HS-5 (cell line): ENCODE measurements at regions not wholly inside any gene's neighbourhood (a gene's known extent, or its start where the extent isn't known, plus 50 kb on each side); places are given as distances from the start of the nearest gene placed in this dataset.
"Not testable (repeated sequence)": the region's sequence is repeated elsewhere in the genome, so short reads cannot be mapped to it uniquely, and the experiment has no call there.

Experiments used
- DNase-seq: peaks from one replicate; pipeline ENCODE4 v3.0.0-alpha.2; 2012; ENCODE audit warnings: low read depth

DNA sequence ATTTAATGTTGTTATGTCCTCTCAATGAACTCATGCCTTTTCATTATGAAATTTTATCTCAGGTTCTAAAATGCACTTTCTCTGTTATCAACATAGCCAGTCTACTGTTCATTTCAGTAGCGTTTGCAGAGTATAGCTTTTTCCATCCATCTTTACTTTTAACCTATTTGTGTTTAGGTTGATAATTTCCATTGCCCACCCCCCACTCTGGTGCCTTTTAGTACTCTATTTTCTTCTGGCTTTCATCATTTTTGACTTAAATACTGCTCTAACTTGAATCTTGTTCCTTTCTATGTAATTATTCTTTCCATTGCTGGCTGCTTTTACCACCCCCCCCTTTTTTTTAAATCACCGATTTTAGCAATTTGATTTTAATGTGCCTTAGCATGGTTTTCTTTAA is 585.0 kb upstream of the LRATD1 start:
- no peak for DNase-seq

DNA sequence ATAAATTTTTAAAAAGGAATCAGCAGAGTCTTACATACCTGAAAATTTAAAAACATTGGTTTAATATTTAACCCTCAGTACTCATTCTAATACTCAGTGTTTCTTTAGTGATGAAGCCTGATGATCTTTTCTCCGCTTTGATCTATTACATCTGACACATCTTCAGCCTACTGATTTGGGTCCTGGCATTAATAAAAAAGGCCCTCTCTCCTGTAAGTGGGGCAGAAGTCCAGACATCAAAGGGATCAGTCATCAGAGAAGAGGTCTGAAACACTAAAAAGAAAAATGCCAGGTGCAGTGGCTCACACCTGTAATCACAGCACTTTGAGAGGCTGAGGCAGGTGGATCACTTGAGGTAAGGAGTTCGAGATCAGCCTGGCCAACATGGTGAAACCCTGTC is 581.1 kb upstream of the LRATD1 start:
- no peak for DNase-seq

DNA sequence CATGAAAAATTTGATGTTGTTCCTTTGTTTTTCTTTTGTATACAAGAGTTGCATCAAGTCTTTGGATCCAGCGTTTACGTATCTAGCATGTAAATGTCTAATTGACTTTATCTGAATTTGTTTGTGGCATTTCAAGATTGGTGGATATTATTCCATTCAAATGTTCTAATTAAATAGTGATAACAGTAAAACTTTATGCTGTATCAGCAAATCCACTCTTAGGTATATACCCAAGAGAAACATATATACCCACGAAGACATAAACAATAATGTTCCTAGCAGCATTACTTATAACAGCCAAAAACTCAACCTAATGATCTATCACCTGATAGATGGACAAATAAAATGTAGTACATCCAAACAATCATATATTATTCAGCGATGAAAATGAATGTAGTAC is 579.4 kb upstream of the LRATD1 start:
- no peak for DNase-seq

DNA sequence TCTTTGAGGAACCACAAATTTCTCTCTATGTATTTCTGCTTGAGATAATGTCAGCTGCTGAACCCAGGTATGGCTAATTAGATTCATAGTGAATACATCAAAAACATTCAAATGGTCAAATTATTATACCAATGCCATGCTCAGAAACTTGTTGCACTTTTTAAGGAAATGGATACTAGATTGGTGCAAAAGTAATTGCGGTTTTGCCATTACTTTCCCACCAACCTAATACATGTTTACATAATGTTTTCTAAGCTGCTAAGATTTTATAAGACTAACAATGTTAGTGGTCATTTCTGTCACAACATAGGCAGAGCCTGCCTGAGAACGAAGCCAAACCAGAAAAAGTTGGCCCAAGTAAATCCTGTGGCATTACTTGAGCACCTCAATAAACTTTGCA is 568.2 kb upstream of the LRATD1 start:
- DNase-seq = no peak

DNA sequence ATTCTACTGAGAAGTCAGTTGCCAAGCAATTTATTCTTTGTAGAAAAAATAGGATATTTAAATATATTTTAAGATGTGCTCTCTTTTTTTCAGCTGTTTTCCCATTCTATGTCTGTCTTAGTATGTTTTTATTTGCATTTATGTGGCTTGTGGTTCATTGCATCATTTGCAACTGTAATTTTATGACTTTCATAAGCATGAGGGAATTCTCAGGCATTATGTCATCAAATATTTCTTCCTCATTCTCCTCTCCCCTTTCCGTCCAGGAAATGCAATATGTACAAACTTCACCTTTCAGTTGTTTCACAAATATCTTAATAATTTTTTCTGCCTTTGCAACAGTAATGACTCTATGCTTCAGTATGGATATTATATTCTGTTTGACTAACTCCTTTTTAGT is 560.2 kb upstream of the LRATD1 start:
- DNase-seq = peak; percentile 67

DNA sequence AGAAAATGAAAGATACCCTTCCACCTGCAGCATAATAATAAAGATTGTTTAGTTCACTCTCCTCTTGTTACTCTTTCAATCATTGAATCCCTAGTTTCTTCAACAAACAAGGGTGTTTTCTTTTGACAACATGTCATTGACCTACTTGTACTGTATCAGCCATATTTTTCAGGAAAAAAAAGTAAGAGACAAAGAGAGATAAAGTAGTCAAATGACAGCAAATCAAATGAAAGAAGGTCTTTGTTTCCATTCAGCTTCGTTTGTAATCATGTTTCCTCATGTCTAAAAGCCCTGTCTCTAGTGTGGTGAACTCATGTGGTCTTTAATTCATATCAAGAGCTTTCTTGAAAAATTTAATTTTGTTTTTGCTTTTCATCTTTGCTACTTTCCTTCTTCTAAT is 557.8 kb upstream of the LRATD1 start:
- DNase-seq = no peak

DNA sequence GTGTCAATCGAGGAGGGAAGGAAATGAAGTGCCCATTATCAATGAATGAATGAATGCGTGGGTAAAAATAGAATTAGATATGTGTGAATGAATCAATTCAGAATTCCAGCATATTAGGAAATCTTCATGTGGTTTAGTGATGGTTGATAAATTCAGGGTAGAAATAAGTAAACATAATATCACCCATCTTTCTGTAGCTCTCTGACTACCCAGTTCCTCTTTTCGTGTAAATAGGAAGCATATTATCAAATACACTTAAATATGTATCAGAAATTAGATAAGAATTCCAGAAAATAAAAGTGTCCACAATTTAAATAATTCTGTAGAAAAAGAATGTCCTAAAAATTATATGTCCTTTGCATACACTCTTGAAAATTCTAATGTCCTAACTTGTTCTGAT is 552.9 kb upstream of the LRATD1 start:
- no peak for DNase-seq

DNA sequence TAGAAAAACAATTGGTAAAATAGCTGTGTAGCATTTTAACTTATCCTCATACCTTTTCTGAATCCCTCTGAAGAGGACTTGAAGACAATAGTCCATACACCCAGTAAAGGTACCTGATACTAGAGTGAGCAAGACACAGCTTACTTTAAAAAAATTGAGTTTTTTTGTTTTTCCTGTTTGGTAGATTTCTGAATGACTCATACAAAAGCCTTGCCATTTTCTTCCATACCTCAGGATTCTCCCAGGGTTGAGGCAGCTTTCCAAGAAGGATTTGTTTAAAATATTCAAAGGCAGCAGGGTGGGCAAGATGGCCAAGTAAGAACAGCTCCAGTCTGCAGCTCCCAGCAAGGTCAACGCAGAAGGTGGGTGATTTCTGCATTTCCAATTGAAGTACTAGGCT is 551.0 kb upstream of the LRATD1 start:
- DNase-seq = peak; percentile 16

DNA sequence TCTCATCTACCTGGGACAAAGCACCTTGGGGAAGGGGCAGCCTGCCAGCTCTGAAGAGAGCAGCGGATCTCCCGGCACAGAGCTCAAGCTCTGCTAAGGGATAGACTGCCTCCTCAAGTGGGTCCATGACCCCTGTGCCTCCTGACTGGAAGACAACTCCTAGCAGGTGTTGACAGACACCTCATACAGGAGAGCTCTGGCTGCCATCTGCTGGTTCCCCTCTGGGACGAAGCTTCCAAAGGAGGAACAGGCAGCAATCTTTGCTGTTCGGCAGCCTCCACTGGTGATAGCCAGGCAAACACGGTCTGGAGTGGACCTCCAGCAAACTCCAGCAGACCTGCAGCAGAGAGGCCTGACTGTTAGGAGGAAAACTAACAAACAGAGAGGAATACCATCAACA is 549.9 kb upstream of the LRATD1 start:
- DNase-seq = no peak

DNA sequence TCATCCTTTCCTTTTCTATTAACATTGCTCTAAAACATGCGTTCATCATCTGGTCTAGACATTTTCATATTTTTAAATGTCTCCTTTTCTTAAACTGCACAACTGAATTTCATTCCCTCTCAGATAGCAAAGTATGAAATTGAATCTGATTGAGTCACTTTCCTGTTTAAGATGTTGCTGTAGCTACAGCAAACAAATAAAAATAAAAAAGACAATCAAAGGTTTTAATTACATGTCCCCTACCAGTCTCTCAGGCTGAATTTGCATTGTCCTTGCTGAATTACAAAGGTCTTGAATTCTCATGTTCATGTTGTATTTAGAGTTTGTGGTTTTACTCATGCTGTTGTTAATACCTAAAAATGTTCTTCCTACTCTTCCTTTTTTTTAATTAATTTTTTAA is 537.9 kb upstream of the LRATD1 start:
- DNase-seq = no peak

DNA sequence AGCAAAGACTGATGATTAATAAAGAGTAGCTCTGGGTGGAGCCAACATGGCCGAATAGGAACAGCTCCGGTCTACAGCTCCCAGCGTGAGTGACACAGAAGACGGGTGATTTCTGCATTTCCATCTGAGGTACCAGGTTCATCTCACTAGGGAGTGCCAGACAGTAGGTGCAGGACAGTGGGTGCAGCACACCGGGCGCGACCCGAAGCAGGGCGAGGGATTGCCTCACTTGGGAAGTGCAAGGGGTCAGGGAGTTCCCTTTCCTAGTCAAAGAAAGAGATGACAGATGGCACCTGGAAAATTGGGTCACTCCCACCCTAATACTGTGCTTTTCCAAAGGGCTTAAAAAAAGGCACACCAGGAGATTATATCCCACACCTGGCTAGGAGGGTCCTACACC is 533.4 kb upstream of the LRATD1 start:
- DNase-seq = not testable (repeated sequence)

DNA sequence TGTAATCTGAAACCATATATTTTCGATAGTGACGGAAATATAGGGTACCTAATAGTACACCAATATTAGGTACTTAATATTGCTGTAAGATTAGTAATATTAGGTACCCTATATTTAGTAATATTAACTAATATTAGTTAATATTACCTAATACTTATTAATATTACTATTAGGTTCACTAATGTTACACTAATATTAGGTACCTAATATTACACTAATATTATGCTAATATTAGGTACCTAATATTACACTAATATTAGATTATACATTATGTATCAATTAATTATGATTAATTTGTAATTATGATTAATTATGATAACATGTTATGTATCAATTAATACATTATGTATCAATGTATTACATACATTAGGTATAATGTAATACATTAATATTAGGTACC is 518.2 kb upstream of the LRATD1 start:
- no peak for DNase-seq

DNA sequence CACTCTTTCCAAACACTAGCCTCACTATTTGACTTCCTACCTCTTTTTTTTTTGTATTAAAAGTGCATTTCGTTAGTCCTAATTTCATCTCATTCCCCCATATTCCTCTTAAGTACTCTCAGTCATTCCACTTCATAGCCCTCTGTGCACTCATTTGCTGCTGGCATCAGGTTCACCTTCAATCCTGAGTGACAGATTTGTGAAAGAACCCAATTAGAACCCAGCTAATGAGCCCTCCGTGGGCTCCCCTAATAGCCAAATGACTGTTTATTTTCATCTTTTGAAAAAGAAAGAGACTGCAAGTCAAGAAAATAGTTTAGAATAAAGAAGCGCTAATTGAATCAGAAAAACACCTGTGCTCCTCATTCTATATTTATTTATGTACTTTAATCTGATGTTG is 512.1 kb upstream of the LRATD1 start:
- no peak for DNase-seq

DNA sequence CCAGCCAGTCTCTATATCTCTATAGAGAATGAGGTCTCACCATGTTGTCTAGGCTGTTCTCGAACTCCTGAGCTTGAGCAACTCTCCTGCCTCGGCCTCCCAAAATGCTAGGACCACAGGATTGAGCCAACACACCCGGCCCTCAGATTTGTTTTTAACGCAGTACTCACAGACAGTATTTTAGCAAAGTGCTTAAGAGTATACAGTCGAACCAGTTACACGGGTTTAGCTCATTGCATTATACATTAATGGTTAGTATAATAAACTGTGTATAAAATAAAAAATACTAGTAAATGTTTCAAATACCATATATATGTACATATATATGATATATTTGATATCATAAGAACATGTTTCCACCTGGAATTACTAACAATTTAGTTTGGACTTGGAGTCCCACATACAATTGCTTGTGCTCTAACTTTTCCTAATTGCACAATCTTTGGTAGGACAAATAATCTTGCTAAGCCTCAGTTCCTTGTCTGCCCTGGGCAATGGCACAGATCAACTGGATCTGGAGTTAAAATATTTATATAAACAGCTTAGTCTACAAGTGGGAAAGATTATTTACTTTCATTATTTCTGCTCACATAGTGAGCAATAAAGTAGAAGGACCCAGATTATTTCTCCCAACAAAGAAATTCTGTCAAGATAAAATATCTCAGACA is 508.9 kb upstream of the LRATD1 start:
- no peak for DNase-seq

DNA sequence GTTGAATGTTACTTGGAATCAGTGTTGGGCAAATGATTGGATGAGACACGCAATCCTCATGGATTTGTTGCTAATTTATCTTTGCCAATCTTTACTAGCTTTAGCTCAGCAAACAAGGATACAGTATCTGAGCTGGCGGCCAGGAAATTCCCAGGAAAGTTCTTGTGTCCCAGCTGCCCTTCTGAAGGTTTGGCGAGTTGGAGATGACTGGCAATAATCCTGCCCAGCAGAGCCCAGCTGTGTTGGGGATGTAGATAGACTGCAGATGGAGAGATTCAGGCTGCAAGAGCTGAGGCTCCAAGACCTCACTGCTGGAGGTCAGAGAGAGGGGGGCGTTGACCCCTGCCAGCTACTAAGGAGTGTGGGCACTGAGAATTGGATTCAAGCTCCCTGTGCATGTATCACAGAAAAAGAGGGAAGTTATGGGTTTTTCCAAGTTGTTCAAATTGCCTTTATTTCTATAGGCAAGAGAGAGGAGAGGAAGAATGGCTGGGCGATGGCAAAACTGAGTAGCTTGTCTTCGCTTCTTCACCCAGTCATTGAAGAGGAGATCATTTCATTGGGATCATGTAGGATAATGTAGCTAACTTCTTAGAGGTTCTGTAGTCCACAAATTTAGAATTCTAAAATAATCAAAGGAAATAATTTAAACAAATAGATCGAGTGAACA is 506.8 kb upstream of the LRATD1 start:
- DNase-seq = no peak

DNA sequence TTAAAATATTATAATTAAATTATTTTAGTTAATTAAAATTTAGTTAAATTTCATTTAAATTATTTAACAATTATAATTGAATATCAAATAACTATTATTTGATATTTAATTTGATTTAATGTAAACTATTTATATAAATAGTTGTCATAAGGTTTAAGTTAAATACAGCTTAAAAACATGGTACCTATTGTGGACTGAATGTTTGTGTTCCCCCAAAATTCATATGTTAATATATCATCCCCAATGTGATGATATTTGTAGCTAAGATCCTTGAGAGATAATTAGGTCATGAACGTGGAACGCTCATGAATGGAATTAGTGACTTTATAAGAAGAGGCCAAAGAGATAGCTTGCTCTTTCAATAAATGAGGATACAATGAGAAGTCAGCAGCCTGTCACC is 505.7 kb upstream of the LRATD1 start:
- DNase-seq = no peak

DNA sequence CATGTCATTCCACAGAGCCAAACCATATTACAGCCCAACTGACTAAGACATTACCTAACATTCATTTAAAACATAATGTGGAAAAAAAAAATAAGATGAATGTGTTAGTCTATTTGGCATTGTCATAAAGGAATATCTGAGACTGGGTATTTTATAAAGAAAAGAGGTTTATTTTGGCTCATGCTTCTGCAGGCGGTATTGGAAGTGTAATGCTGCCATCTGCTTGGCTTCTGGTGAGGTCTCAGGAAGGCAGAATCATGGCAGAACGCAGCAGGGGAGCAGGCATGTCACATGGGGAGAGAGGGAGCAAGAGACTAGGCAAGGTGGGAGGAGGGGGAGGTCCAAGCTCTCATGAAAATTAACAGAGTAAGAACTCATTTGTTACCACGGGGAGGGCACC is 504.8 kb upstream of the LRATD1 start:
- no peak for DNase-seq

DNA sequence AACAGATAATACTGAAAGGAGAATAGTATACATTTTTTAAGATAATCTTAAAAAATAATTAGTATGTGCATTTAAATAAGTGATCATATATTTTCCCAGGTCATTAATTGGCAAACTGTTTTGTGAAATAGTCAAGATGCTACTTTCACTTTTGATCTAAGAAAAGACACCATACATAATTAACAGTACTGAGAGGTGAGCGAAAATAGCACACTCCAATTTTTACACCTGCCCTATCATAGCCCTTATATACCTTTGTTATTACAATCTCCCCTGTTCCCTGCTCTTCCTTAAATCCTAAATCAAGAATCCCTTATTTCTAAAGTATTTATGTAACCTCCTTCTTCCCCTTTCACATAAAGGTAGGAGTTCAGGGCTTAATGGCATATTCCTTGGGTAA is 500.1 kb upstream of the LRATD1 start:
- no peak for DNase-seq

DNA sequence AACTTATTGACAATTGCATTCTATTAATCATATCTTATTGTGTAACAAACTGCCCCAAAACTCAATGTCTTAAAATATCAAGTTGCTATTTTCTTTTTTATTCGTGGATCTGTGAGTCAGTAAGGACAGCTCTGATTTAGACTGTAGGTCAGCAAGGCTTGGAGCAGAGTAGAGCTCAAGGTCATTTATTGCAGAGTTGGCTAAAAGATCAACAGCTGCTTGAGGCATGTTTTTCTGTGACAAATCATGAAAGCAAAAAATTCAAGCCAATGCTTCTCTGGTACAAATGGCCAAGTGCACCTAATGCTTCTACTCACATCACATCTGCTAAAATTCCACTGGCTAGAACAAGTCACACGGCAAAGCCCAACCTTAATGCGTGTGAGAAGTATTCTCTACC is 497.7 kb upstream of the LRATD1 start:
- DNase-seq = no peak

DNA sequence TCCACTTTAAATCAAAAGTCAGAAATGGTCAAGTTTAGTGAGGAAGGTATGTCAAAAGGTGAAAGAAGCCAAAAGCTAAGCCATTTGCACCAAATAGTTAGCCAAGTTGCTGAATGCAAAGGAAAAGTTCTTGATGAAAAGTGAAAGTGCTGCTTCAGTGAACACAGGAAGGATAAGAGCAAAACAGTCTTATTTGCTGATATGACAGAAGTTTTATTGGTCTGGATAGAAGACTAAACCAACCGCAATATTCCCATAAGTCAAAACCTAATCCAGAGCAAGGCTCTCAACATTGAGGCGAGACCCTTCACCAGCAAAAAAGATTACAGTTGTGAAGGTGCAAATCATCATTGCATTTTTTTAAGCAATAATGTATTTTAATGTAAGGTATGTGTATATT is 496.5 kb upstream of the LRATD1 start:
- no peak for DNase-seq

DNA sequence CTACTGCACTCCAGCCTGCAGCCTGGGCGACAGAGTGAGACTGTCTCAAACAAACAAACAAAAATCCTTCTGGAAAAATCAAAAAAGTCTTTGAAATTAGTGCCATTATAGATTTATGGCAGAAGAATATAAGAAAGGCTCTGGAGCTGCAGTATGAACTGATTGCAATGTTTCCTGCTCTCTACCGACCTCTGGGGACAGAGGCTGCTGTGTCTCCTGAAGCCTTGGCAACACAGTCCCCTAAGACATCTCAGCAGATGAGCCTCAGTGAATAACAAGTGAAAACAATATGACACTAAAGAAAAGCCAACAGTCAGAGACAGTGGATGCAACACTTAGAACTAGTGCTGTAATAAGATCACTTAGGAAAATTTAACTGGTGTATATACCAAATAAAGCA is 494.9 kb upstream of the LRATD1 start:
- DNase-seq = no peak

DNA sequence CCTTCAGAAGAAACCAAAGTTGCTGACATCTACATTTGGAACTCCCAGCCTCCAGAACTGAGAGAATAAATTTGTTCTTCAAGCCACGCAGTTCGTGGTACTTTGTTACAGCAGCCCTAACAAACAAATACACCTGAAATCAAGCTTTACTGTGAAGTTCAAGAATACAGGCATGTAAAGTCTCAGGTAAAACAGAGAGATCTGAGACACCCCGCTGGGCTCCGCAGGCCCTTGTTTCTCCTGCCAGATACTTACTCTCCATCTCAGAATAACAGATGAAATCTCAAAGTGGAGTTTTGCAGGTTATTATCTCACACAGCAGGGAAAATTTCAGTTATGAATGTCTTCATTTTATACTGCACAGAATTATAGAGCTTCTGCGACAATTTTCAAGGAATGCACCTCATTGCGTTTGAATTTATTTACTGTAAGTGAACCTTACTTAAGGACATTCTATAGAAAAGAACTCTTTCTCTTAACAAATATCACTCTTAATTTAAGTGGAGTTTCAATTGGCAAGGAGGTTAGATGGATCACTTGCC is 492.4 kb upstream of the LRATD1 start:
- no peak for DNase-seq

DNA sequence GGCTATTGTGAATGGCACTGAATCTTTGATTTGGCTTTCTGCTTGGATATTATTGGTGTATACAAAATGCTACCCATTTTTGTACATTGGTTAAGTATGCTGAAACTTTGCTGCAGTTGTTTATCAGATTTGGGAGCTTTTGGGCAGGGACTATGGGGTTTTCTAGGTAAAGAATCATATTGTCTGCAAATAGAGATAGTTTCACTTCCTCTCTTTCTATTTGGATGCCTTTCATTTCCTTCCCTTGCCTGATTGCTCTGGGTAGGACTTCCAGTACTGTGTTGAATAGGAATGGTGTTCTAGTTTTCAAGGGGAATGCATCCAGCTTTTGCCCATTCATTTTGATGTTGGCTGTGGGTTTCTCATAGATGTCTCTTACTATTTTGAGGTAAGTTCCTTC is 489.1 kb upstream of the LRATD1 start:
- no peak for DNase-seq

DNA sequence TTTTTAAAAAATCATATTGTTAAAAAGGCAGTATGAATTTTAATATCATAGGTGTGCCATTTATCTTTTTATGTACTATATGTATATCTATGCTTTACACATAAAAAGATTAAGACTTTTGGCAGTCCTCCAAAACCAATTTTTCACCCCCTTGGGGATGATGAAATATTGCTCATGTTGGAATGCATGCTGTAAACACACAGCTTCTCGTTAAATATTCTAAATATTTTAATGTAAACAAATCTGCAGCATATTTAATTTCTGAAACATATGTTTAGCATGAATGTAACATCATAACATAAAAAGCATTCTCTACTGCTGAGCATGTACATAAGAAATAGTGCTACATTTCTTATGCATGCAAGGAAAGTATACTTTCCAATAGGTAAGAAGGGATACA is 484.3 kb upstream of the LRATD1 start:
- peak; percentile 53 for DNase-seq
